A549 (cell line): ENCODE measurements at regions not wholly inside any gene's neighbourhood (a gene's known extent, or its start where the extent isn't known, plus 50 kb on each side); places are given as distances from the start of the nearest gene placed in this dataset.

Source experiments
- ATAC-seq, 2 experiments: fragments of 200-7000 bp in 1 of 2; fragments of >200 bp in 1 of 2; cut with Nextera tagmentation in 1 of 2; cut with Tn5 transposase in 1 of 2; 3 replicates each; pipeline versions ENCODE4 v1.8.0 to v1.9.1; 2018 to 2020; ENCODE audit warnings: mild to moderate bottlenecking in 1 of 2, moderate library complexity in 1 of 2
- CTCF ChIA-PET: fragments of 300-600 bp; sonication (Branson Sonifier 250); formaldehyde crosslinking; extraction: SDS; loops from one replicate; lab custom pipeline; 2021; ENCODE audit warnings: antibody characterized with exemption, inconsistent platforms; lab: Yijun Ruan, JAX
- POLR2A ChIA-PET: fragments of 350-600 bp; formaldehyde crosslinking; extraction: SDS; loops from one replicate; lab custom pipeline; 2021; ENCODE audit warnings: antibody characterized with exemption, inconsistent platforms; lab: Yijun Ruan, JAX
- DNase-seq, 2 experiments: peaks; one replicate each; pipeline versions ENCODE4 v3.0.0 to v3.0.0-alpha.2; 2011 to 2016; ENCODE audit warnings: low read depth in 1 of 2, low spot score in 1 of 2
- FAIRE-seq: peaks from 2 replicates; lab custom pipeline; 2011; peaks lifted over from hg19 to GRCh38; lab: Jason Lieb, UNC
- H3K27ac ChIP-seq, 2 experiments: fragments of >200 bp; sonication (Bioruptor Twin); formaldehyde crosslinking; 3 replicates each; pipeline ENCODE4 v1.5.1; 2016 to 2017
- H3K4me1 ChIP-seq: fragments of >200 bp; sonication (Bioruptor Twin); formaldehyde crosslinking; 3 replicates; pipeline ENCODE4 v1.6.1; 2016
- H3K4me2 ChIP-seq: fragments of >200 bp; sonication (Bioruptor Twin); formaldehyde crosslinking; 3 replicates; pipeline ENCODE4 v1.6.1; 2016
- H3K4me3 ChIP-seq: fragments of >200 bp; sonication (Bioruptor Twin); formaldehyde crosslinking; 3 replicates; pipeline ENCODE4 v1.5.1; 2016
- H3K9me3 ChIP-seq: fragments of >200 bp; sonication (Bioruptor Twin); formaldehyde crosslinking; 3 replicates; pipeline ENCODE4 v1.6.1; 2016
- CBX8 ChIP-seq: fragments of 200-600 bp; sonication (generic); IDR thresholded peaks from 2 replicates; pipeline ENCODE4 v1.6.1; 2016
- CEBPB ChIP-seq, 2 experiments: fragments of >200 bp in 1 of 2; sonication (Bioruptor Twin) in 1 of 2; formaldehyde crosslinking in 1 of 2; IDR thresholded peaks; 2 replicates each; pipeline ENCODE4 v1.6.1; 2012 to 2016
- EHMT2 ChIP-seq: fragments of 200-600 bp; sonication (generic); IDR thresholded peaks from 2 replicates; pipeline ENCODE4 v1.6.1; 2016; ENCODE audit warnings: antibody characterized with exemption, low read depth, mild to moderate bottlenecking, moderate library complexity
- EP300 ChIP-seq, 2 experiments: fragments of >200 bp; sonication (Bioruptor Twin); formaldehyde crosslinking; IDR thresholded peaks; 2 replicates in 1 of 2; 3 replicates in 1 of 2; pipeline ENCODE4 v1.6.1; 2016 to 2017
- ESRRA ChIP-seq: fragments of 150-350 bp; IDR thresholded peaks from 2 replicates; pipeline ENCODE4 v1.6.1; 2014; ENCODE audit warnings: mild to moderate bottlenecking, low read length, borderline replicate concordance
- FOSL2 ChIP-seq, 2 experiments: fragments of 450-650 bp in 1 of 2; fragments of >200 bp in 1 of 2; sonication (Bioruptor Twin) in 1 of 2; formaldehyde crosslinking; IDR thresholded peaks; 2 replicates each; pipeline versions ENCODE4 v1.5.0 to v1.6.1; 2016 to 2020; ENCODE audit warnings: mild to moderate bottlenecking in 1 of 2, moderate library complexity in 1 of 2
- FOXS1 ChIP-seq: fragments of 250-450 bp; sonication (Bioruptor Pico); IDR thresholded peaks from 2 replicates; pipeline ENCODE4 v1.5.0; 2020; ENCODE audit warnings: mild to moderate bottlenecking, moderate library complexity
- GATA3 ChIP-seq: IDR thresholded peaks from 2 replicates; pipeline ENCODE4 v1.6.1; 2012; ENCODE audit warnings: borderline replicate concordance
- HDAC2 ChIP-seq: fragments of 200-600 bp; sonication (generic); IDR thresholded peaks from 2 replicates; pipeline ENCODE4 v1.6.1; 2016
- HEYL ChIP-seq: fragments of 250-450 bp; sonication (Bioruptor Pico); IDR thresholded peaks from 2 replicates; pipeline ENCODE4 v1.8.0; 2021; ENCODE audit warnings: mild to moderate bottlenecking, moderate library complexity
- HOXA7 ChIP-seq: fragments of 250-450 bp; sonication (Bioruptor Pico); IDR thresholded peaks from 2 replicates; pipeline ENCODE4 v1.5.0; 2020; ENCODE audit warnings: mild to moderate bottlenecking, moderate library complexity
- HOXB5 ChIP-seq: fragments of 250-450 bp; sonication (Bioruptor Pico); IDR thresholded peaks from 2 replicates; pipeline ENCODE4 v1.5.0; 2020; ENCODE audit warnings: mild to moderate bottlenecking, moderate library complexity
- JUNB ChIP-seq: fragments of >200 bp; sonication (Bioruptor Twin); formaldehyde crosslinking; IDR thresholded peaks from 2 replicates; pipeline ENCODE4 v1.6.1; 2016
- KDM5A ChIP-seq: fragments of 200-600 bp; sonication (generic); IDR thresholded peaks from 2 replicates; pipeline ENCODE4 v1.6.1; 2016; ENCODE audit warnings: antibody characterized with exemption, mild to moderate bottlenecking
- MAZ ChIP-seq: fragments of 150-350 bp; IDR thresholded peaks from 2 replicates; pipeline ENCODE4 v1.6.1; 2014; ENCODE audit warnings: antibody characterized with exemption, low read depth, low read length, borderline replicate concordance
- NFE2L2 ChIP-seq: fragments of 150-350 bp; conservative IDR thresholded peaks from 2 replicates; pipeline ENCODE4 v1.6.1; 2014; ENCODE audit warnings: low read length
- NR3C1 ChIP-seq: fragments of >200 bp; sonication (Bioruptor Twin); formaldehyde crosslinking; IDR thresholded peaks from 3 replicates; pipeline ENCODE4 v1.6.1; 2017
- POLR2A ChIP-seq: IDR thresholded peaks from 2 replicates; pipeline ENCODE4 v1.6.1; 2012; ENCODE audit warnings: mild to moderate bottlenecking, low read length
- RCOR1 ChIP-seq: fragments of 150-350 bp; IDR thresholded peaks from 2 replicates; pipeline ENCODE4 v1.6.1; 2014; ENCODE audit warnings: antibody characterized with exemption, low read length, low read depth
- REST ChIP-seq: fragments of 200-600 bp; sonication (generic); IDR thresholded peaks from 2 replicates; pipeline ENCODE4 v1.6.1; 2016; ENCODE audit warnings: antibody characterized with exemption, mild to moderate bottlenecking, moderate library complexity
- RFX5 ChIP-seq: fragments of 450-650 bp; IDR thresholded peaks from 2 replicates; pipeline ENCODE4 v1.7.1; 2014; ENCODE audit warnings: antibody characterized with exemption, mild to moderate bottlenecking, moderate library complexity
- RNF2 ChIP-seq: fragments of 200-600 bp; sonication (generic); IDR thresholded peaks from 2 replicates; pipeline ENCODE4 v1.6.1; 2016; ENCODE audit warnings: low read depth, mild to moderate bottlenecking, antibody characterized with exemption, moderate library complexity, borderline replicate concordance
- SMC3 ChIP-seq: fragments of >200 bp; sonication (Bioruptor Twin); formaldehyde crosslinking; IDR thresholded peaks from 3 replicates; pipeline ENCODE4 v1.6.1; 2018; ENCODE audit warnings: inconsistent platforms
- ZSCAN20 ChIP-seq: fragments of 250-450 bp; sonication (Bioruptor Pico); IDR thresholded peaks from 2 replicates; pipeline ENCODE4 v1.8.0; 2022; ENCODE audit warnings: mild to moderate bottlenecking, moderate library complexity
- WGBS: methylation state at CpG from one replicate; pipeline ENCODE4 v1.1.6; 2017; ENCODE audit errors: missing lambda C conversion rate; 5-methylcytosine and 5-hydroxymethylcytosine counted together
- TF ChIP-seq, protein P1 (sequence below): fragments of 250-450 bp; sonication (Bioruptor Pico); IDR thresholded peaks from 2 replicates; pipeline ENCODE4 v1.5.0; 2020; ENCODE audit warnings: low read depth, mild to moderate bottlenecking, moderate library complexity
- TF ChIP-seq, protein P2 (sequence below): fragments of >200 bp; sonication (Bioruptor Twin); formaldehyde crosslinking; IDR thresholded peaks from 2 replicates; pipeline ENCODE4 v1.6.1; 2016

- ChIA-PET POLR2A (no interaction called here), CTCF (no interaction called here)
- FAIRE-seq (no peak), ATAC-seq (no peak), DNase-seq (no peak)
- Histone ChIP-seq H3K9me3 (no peaks in the 10 kb centered on the region), H3K4me3 (no peak overlapping the region), H3K27ac (no peak overlapping the region), H3K4me1 (no peaks in the 10 kb centered on the region), H3K4me2 (no peak overlapping the region)
- no peak for TF ChIP-seq HDAC2
- TF ChIP-seq HOXA7: no peak
- no peak for TF ChIP-seq NFE2L2
- TF ChIP-seq CBX8: no peak
- TF ChIP-seq ZSCAN20 (CRISPR knock-in tag): no peak
- TF ChIP-seq, protein P1, sequence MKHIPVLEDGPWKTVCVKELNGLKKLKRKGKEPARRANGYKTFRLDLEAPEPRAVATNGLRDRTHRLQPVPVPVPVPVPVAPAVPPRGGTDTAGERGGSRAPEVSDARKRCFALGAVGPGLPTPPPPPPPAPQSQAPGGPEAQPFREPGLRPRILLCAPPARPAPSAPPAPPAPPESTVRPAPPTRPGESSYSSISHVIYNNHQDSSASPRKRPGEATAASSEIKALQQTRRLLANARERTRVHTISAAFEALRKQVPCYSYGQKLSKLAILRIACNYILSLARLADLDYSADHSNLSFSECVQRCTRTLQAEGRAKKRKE (CRISPR knock-in tag): no peak
- TF ChIP-seq RNF2: no peak
- no peak for TF ChIP-seq FOXS1 (CRISPR knock-in tag)
- no peak for TF ChIP-seq GATA3
- no peak for TF ChIP-seq MAZ
- no peak for TF ChIP-seq POLR2A
- TF ChIP-seq ESRRA: no peak
- TF ChIP-seq HEYL (CRISPR knock-in tag): no peak
- no peak for TF ChIP-seq HOXB5 (CRISPR knock-in tag)
- no peak for TF ChIP-seq RFX5
- no peak for TF ChIP-seq REST
- no peak for TF ChIP-seq FOSL2 (IDR thresholded peaks at IDR 0.05)
- TF ChIP-seq FOSL2 (CRISPR knock-in tag; IDR thresholded peaks at IDR 0.05): no peak
- TF ChIP-seq CEBPB (IDR thresholded peaks at IDR 0.05): no peak
- TF ChIP-seq, protein P2, sequence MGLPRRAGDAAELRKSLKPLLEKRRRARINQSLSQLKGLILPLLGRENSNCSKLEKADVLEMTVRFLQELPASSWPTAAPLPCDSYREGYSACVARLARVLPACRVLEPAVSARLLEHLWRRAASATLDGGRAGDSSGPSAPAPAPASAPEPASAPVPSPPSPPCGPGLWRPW: no peak
- TF ChIP-seq RCOR1: no peak
- 3% methylated on average over 5 of the region's 5 CpGs for WGBS
Observed at GRCh38 chrX:6667048-6667768, 132.3 kb upstream of the VCX3A start.

- FAIRE-seq (no peak), DNase-seq (no peak), ATAC-seq (no peak)
- TF ChIP-seq EHMT2 (no peak), POLR2A (no peak), MAZ (no peak), JUNB (no peak), KDM5A (no peak), SMC3 (no peak), NR3C1 (no peak), EP300 (IDR thresholded peaks at IDR 0.05) (no peak), HOXB5 (CRISPR knock-in tag) (no peak), CEBPB (IDR thresholded peaks at IDR 0.05) (no peak)
- TF ChIP-seq, protein P2: no peak
- ChIA-PET CTCF (no interaction called here), POLR2A (no interaction called here)
- 0% methylated on average over 2 of the region's 2 CpGs for WGBS
- Histone ChIP-seq H3K4me1 (no peaks in the 10 kb centered on the region), H3K9me3 (no peaks in the 10 kb centered on the region), H3K27ac (no peak overlapping the region), H3K4me2 (no peak overlapping the region), H3K4me3 (no peak overlapping the region)
Observed at GRCh38 chrX:6666624-6667023, 131.7 kb upstream of the VCX3A start.
